ENCODE measurements at regions not wholly inside any gene's neighbourhood (a gene's known extent, or its start where the extent isn't known, plus 50 kb on each side); places are given as distances from the start of the nearest gene placed in this dataset.

DNA sequence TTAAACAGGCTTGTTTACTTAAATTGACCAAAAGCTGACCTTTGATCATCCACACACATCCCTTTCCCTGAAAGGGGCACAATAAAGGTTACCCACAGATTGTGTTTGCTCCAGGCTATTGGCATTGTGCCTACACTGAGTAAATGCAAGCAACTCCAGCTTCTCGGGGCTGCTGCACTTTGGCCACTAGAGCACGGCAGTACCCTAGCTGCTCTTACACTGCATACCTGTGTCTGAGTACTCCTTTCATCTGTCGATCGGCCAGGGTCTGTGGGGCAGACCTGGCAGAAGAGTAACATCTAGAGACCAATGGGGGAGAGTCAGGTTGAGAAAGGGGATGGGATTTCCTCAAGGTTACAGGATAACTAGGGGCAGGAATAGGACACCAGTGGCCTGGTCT lies 281.9 kb upstream of the NMUR2 start:
- TF ChIP-seq, protein P1, sequence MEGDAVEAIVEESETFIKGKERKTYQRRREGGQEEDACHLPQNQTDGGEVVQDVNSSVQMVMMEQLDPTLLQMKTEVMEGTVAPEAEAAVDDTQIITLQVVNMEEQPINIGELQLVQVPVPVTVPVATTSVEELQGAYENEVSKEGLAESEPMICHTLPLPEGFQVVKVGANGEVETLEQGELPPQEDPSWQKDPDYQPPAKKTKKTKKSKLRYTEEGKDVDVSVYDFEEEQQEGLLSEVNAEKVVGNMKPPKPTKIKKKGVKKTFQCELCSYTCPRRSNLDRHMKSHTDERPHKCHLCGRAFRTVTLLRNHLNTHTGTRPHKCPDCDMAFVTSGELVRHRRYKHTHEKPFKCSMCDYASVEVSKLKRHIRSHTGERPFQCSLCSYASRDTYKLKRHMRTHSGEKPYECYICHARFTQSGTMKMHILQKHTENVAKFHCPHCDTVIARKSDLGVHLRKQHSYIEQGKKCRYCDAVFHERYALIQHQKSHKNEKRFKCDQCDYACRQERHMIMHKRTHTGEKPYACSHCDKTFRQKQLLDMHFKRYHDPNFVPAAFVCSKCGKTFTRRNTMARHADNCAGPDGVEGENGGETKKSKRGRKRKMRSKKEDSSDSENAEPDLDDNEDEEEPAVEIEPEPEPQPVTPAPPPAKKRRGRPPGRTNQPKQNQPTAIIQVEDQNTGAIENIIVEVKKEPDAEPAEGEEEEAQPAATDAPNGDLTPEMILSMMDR (IDR thresholded peaks at IDR 0.05), result no peak
- no peak for TF ChIP-seq EZH2 (IDR thresholded peaks at IDR 0.05; ENCODE audit: borderline replicate concordance, insufficient read depth, low read depth, low read length, poor library complexity, severe bottlenecking)
